Memory B cell (primary cell): ENCODE measurements at regions not wholly inside any gene's neighbourhood (a gene's known extent, or its start where the extent isn't known, plus 50 kb on each side); places are given as distances from the start of the nearest gene placed in this dataset.

Source experiments
- ATAC-seq: fragments of 150-1000 bp; cut with Tn5 transposase; 2 replicates; pipeline ENCODE4 v1.10.0; 2021; ENCODE audit warnings: low read depth, mild to moderate bottlenecking, moderate library complexity
- DNase-seq, 2 donors: peaks; one replicate each; pipeline ENCODE4 v3.0.0; 2022; ENCODE audit warnings: low spot score in 2 of 2
- H3K27ac Mint-ChIP-seq: one replicate; pipeline ENCODE4 v1.8.0; 2022; ENCODE audit warnings: mild to moderate bottlenecking, moderate library complexity, mixed read lengths
- H3K27me3 Mint-ChIP-seq: one replicate; pipeline ENCODE4 v1.8.0; 2022; ENCODE audit warnings: mixed read lengths
- H3K36me3 Mint-ChIP-seq: one replicate; pipeline ENCODE4 v1.8.0; 2022; ENCODE audit warnings: mild to moderate bottlenecking, mixed read lengths
- H3K4me1 Mint-ChIP-seq: one replicate; pipeline ENCODE4 v1.8.0; 2022; ENCODE audit warnings: mixed read lengths
- H3K4me3 Mint-ChIP-seq: one replicate; pipeline ENCODE4 v1.8.0; 2022; ENCODE audit warnings: mild to moderate bottlenecking, moderate library complexity, mixed read lengths
- H3K9me3 Mint-ChIP-seq: one replicate; pipeline ENCODE4 v1.8.0; 2022; ENCODE audit warnings: mixed read lengths

- no peaks in the 10 kb centered on the region for H3K9me3 Mint-ChIP-seq
- H3K36me3 Mint-ChIP-seq: no peaks in the 10 kb centered on the region
- ATAC-seq: no peak
- H3K4me3 Mint-ChIP-seq: no peak overlapping the region
- no peak overlapping the region for H3K27ac Mint-ChIP-seq
- peaks cover 3% of the 10 kb centered on the region for H3K4me1 Mint-ChIP-seq
- no peak for DNase-seq
- H3K27me3 Mint-ChIP-seq: no peaks in the 10 kb centered on the region
Measured at GRCh38 chr1:194133152-194133551, 946.7 kb upstream of the B3GALT2 start.

GRCh38 chr1:194118086-194118485 lies 931.7 kb upstream of the B3GALT2 start:
- H3K4me1 Mint-ChIP-seq: no peaks in the 10 kb centered on the region
- H3K4me3 Mint-ChIP-seq: no peak overlapping the region
- no peaks in the 10 kb centered on the region for H3K36me3 Mint-ChIP-seq
- H3K27me3 Mint-ChIP-seq: peaks cover 2% of the 10 kb centered on the region
- peaks cover 1% of the 10 kb centered on the region for H3K9me3 Mint-ChIP-seq
- H3K27ac Mint-ChIP-seq: no peak overlapping the region
- DNase-seq (no peak), ATAC-seq (no peak)

- DNase-seq: no peak
- ATAC-seq: no peak
- H3K4me1 Mint-ChIP-seq: no peaks in the 10 kb centered on the region
- no peak overlapping the region for H3K27ac Mint-ChIP-seq
- peaks cover 2% of the 10 kb centered on the region for H3K27me3 Mint-ChIP-seq
- H3K36me3 Mint-ChIP-seq: no peaks in the 10 kb centered on the region
- H3K4me3 Mint-ChIP-seq: no peak overlapping the region
- peaks cover 1% of the 10 kb centered on the region for H3K9me3 Mint-ChIP-seq
Measured at GRCh38 chr1:194117582-194117981, 931.2 kb upstream of the B3GALT2 start.

GRCh38 chr1:194114288-194114687 lies 927.9 kb upstream of the B3GALT2 start:
- Mint-ChIP-seq H3K27ac (no peak overlapping the region), H3K4me3 (no peak overlapping the region), H3K36me3 (no peaks in the 10 kb centered on the region), H3K9me3 (peaks cover 1% of the 10 kb centered on the region), H3K27me3 (peaks cover 2% of the 10 kb centered on the region), H3K4me1 (no peaks in the 10 kb centered on the region)
- no peak for DNase-seq
- ATAC-seq: no peak

- DNase-seq: no peak
Measured at GRCh38 chr1:194105381-194105780, 919.0 kb upstream of the B3GALT2 start.

GRCh38 chr1:194104247-194104844 lies 917.9 kb upstream of the B3GALT2 start:
- DNase-seq: no peak
- Mint-ChIP-seq H3K4me3 (no peak overlapping the region), H3K9me3 (no peaks in the 10 kb centered on the region), H3K27me3 (no peaks in the 10 kb centered on the region), H3K36me3 (no peaks in the 10 kb centered on the region), H3K4me1 (no peaks in the 10 kb centered on the region), H3K27ac (no peak overlapping the region)
- ATAC-seq: no peak

More at GRCh38 chr1:194105381-194105780, 919.0 kb upstream of the B3GALT2 start:
- Mint-ChIP-seq H3K27me3 (no peaks in the 10 kb centered on the region), H3K27ac (no peak overlapping the region), H3K4me3 (no peak overlapping the region), H3K4me1 (no peaks in the 10 kb centered on the region), H3K36me3 (no peaks in the 10 kb centered on the region), H3K9me3 (no peaks in the 10 kb centered on the region)
- no peak for ATAC-seq

GRCh38 chr1:194103516-194104246 lies 917.3 kb upstream of the B3GALT2 start:
- no peak for DNase-seq
- no peaks in the 10 kb centered on the region for H3K9me3 Mint-ChIP-seq
- no peaks in the 10 kb centered on the region for H3K27me3 Mint-ChIP-seq
- no peak overlapping the region for H3K4me3 Mint-ChIP-seq
- no peak overlapping the region for H3K27ac Mint-ChIP-seq
- no peak for ATAC-seq
- H3K36me3 Mint-ChIP-seq: no peaks in the 10 kb centered on the region
- no peaks in the 10 kb centered on the region for H3K4me1 Mint-ChIP-seq

- ATAC-seq (no peak), DNase-seq (no peak)
- Mint-ChIP-seq H3K27ac (no peak overlapping the region), H3K4me3 (no peak overlapping the region), H3K4me1 (no peaks in the 10 kb centered on the region), H3K27me3 (no peaks in the 10 kb centered on the region), H3K36me3 (no peaks in the 10 kb centered on the region), H3K9me3 (no peaks in the 10 kb centered on the region)
Measured at GRCh38 chr1:194103101-194103500, 916.7 kb upstream of the B3GALT2 start.

- no peak overlapping the region for H3K27ac Mint-ChIP-seq
- H3K4me3 Mint-ChIP-seq: no peak overlapping the region
- H3K27me3 Mint-ChIP-seq: no peaks in the 10 kb centered on the region
- H3K4me1 Mint-ChIP-seq: no peaks in the 10 kb centered on the region
- no peaks in the 10 kb centered on the region for H3K36me3 Mint-ChIP-seq
- no peaks in the 10 kb centered on the region for H3K9me3 Mint-ChIP-seq
- no peak for ATAC-seq
- no peak for DNase-seq
Measured at GRCh38 chr1:194102607-194103006, 916.2 kb upstream of the B3GALT2 start.

- Mint-ChIP-seq H3K9me3 (no peaks in the 10 kb centered on the region), H3K4me1 (no peaks in the 10 kb centered on the region)
Measured at GRCh38 chr1:194084755-194085154, 898.3 kb upstream of the B3GALT2 start.

GRCh38 chr1:194081444-194081843 lies 895.0 kb upstream of the B3GALT2 start:
- Mint-ChIP-seq H3K27me3 (no peaks in the 10 kb centered on the region), H3K27ac (no peak overlapping the region), H3K4me1 (no peaks in the 10 kb centered on the region), H3K4me3 (no peak overlapping the region), H3K9me3 (peaks cover 2% of the 10 kb centered on the region), H3K36me3 (no peaks in the 10 kb centered on the region)
- no peak for DNase-seq
- ATAC-seq: no peak

More at GRCh38 chr1:194084755-194085154, 898.3 kb upstream of the B3GALT2 start:
- ATAC-seq: no peak
- H3K36me3 Mint-ChIP-seq: no peaks in the 10 kb centered on the region
- no peak overlapping the region for H3K27ac Mint-ChIP-seq
- no peak for DNase-seq
- no peak overlapping the region for H3K4me3 Mint-ChIP-seq
- H3K27me3 Mint-ChIP-seq: peaks cover 2% of the 10 kb centered on the region

GRCh38 chr1:194080826-194081225 lies 894.4 kb upstream of the B3GALT2 start:
- peaks cover 2% of the 10 kb centered on the region for H3K9me3 Mint-ChIP-seq
- no peak overlapping the region for H3K4me3 Mint-ChIP-seq
- DNase-seq (no peak), ATAC-seq (no peak)
- no peaks in the 10 kb centered on the region for H3K36me3 Mint-ChIP-seq
- H3K27me3 Mint-ChIP-seq: no peaks in the 10 kb centered on the region
- H3K27ac Mint-ChIP-seq: no peak overlapping the region
- H3K4me1 Mint-ChIP-seq: no peaks in the 10 kb centered on the region

GRCh38 chr1:194078765-194079164 lies 892.4 kb upstream of the B3GALT2 start:
- Mint-ChIP-seq H3K9me3 (peaks cover 2% of the 10 kb centered on the region), H3K4me1 (no peaks in the 10 kb centered on the region), H3K27me3 (no peaks in the 10 kb centered on the region), H3K27ac (no peak overlapping the region), H3K4me3 (no peak overlapping the region), H3K36me3 (no peaks in the 10 kb centered on the region)
- DNase-seq: no peak
- ATAC-seq: no peak

GRCh38 chr1:194076646-194077045 lies 890.2 kb upstream of the B3GALT2 start:
- Mint-ChIP-seq H3K4me3 (no peak overlapping the region), H3K36me3 (no peaks in the 10 kb centered on the region), H3K27ac (no peak overlapping the region), H3K4me1 (no peaks in the 10 kb centered on the region), H3K9me3 (peaks cover 2% of the 10 kb centered on the region), H3K27me3 (no peaks in the 10 kb centered on the region)
- ATAC-seq (no peak), DNase-seq (no peak)

- Mint-ChIP-seq H3K4me1 (no peaks in the 10 kb centered on the region), H3K27me3 (no peaks in the 10 kb centered on the region), H3K9me3 (peaks cover 2% of the 10 kb centered on the region), H3K27ac (no peak overlapping the region), H3K36me3 (no peaks in the 10 kb centered on the region), H3K4me3 (no peak overlapping the region)
- ATAC-seq: no peak
- DNase-seq: no peak
Measured at GRCh38 chr1:194073833-194074232, 887.4 kb upstream of the B3GALT2 start.
